GM13976 (cell line): ENCODE measurements at regions not wholly inside any gene's neighbourhood (a gene's known extent, or its start where the extent isn't known, plus 50 kb on each side); places are given as distances from the start of the nearest gene placed in this dataset.

Experiments
- DNase-seq: peaks from one replicate; pipeline ENCODE4 v3.0.0; 2012; ENCODE audit warnings: low spot score
- in situ Hi-C: fragments of 300-500 bp; cut with MboI; formaldehyde crosslinking; loops from one replicate; pipeline ENCODE4 v1.12.0; 2022; ENCODE audit warnings: low sequenced_read_pairs, mixed read lengths, inconsistent platforms; ENCODE audit not compliant: unreplicated experiment
- TF ChIP-seq, protein P1 (sequence below): IDR thresholded peaks from 2 replicates; pipeline ENCODE4 v1.5.1; 2012; ENCODE audit warnings: borderline replicate concordance, mild to moderate bottlenecking; ENCODE audit not compliant: insufficient read depth; ENCODE audit errors: extremely low read depth, missing control alignments, control extremely low read depth

DNA sequence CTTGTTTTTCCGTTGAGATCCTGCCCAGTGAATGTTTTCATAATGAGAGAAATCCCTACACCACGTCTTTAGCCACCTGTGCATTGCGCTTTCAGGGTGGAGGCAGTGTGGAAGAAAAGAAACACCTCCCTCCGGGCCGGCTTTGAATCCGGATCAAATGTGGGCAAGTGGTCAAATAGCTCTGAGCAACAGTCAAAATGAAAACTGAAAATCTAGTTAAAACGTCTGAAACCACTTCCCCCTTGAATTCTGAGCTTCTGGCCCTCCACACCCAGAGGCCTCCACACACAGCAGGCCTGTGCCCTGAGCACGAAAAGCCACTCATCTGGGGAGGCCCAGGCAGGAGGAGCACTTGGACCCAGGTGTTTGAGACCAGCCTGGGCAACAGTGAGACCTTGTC is 263.6 kb upstream of the SALL3 start:
- no peak for DNase-seq
- in situ Hi-C loops = no loop called here
- TF ChIP-seq, protein P1, sequence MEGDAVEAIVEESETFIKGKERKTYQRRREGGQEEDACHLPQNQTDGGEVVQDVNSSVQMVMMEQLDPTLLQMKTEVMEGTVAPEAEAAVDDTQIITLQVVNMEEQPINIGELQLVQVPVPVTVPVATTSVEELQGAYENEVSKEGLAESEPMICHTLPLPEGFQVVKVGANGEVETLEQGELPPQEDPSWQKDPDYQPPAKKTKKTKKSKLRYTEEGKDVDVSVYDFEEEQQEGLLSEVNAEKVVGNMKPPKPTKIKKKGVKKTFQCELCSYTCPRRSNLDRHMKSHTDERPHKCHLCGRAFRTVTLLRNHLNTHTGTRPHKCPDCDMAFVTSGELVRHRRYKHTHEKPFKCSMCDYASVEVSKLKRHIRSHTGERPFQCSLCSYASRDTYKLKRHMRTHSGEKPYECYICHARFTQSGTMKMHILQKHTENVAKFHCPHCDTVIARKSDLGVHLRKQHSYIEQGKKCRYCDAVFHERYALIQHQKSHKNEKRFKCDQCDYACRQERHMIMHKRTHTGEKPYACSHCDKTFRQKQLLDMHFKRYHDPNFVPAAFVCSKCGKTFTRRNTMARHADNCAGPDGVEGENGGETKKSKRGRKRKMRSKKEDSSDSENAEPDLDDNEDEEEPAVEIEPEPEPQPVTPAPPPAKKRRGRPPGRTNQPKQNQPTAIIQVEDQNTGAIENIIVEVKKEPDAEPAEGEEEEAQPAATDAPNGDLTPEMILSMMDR = no peak

GRCh38 chr18:78716581-78716980 is 263.0 kb upstream of the SALL3 start:
- DNase-seq = no peak
- in situ Hi-C loops = no loop called here
- TF ChIP-seq, protein P1 = no peak

DNA sequence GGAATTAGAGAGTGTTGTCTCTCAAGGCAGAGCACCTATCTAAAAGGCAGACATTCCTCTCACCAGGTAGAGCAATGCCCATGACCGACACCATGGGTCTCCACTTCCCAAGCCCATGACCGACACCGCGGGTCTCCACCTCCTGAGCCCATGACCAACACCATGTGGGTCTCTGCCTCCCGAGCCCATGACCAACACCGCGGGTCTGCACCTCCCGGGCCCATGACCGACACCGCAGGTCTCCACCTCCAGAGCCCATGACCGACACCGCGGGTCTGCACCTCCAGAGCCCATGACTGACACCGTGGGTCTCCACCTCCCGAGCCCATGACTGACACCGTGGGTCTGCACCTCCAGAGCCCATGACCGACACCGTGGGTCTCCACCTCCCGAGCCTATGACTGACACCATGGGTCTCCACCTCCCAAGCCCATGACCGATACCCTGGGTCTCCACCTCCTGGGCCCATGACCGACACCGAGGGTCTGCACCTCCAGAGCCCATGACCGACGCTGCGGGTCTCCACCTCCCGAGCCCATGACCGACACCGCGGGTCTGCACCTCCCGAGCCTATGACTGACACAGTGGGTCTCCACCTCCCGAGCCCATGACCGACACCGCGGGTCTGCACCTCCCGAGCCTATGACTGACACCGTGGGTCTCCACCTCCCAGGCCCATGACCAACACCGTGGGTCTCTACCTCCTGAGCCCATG is 262.4 kb upstream of the SALL3 start:
- no peak for DNase-seq
- in situ Hi-C loops = no loop called here
- TF ChIP-seq, protein P1 = no peak

DNA sequence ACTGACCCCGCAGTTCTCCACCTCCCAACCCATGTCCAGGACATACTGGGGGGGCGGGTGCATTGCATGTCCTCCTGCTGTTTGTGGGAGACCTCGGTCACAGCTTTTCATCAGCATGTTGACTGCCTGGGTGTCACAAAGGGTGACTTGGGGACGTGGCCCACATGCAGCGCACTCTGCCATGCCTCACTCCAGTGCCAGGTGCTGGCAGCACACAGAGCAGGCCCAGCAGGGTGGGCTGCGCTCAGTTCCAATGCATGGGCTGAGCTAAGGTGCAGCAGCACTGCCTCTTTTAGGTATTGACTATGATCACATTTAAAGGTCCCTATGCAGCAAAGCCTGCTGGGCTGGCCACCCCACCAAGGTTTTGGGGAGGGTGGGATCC is 261.9 kb upstream of the SALL3 start:
- DNase-seq = no peak
- TF ChIP-seq, protein P1 = no peak
- in situ Hi-C loops = no loop called here

DNA sequence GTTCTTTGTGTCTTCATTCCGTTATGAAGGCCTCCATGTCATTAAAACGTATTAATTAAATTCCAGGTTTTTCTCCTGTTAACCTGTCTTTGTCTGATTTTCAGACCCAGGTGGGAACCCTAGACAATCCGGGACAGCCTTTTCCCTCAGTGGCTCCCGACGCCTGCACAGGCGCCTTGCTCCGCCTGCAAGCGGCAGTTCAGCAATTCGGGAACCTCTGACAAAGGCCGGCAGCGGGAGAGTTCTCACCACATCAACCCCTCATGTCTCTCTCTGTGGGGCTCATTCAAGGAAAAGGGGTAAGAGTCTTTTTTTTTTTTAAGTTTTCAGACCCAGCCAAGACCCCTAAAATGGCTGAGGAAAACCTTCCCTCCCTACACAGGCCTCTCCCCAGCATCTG is 259.8 kb upstream of the SALL3 start:
- TF ChIP-seq, protein P1 = no peak
- in situ Hi-C loops = no loop called here
- no peak for DNase-seq

- in situ Hi-C loops = no loop called here
- TF ChIP-seq, protein P1 = no peak
These were observed 259.0 kb upstream of the SALL3 start for GRCh38 chr18:78720456-78721237.

More at GRCh38 chr18:78720456-78721237, 259.0 kb upstream of the SALL3 start:
- no peak for DNase-seq
